ENCODE measurements at regions not wholly inside any gene's neighbourhood (a gene's known extent, or its start where the extent isn't known, plus 50 kb on each side); places are given as distances from the start of the nearest gene placed in this dataset.

DNA sequence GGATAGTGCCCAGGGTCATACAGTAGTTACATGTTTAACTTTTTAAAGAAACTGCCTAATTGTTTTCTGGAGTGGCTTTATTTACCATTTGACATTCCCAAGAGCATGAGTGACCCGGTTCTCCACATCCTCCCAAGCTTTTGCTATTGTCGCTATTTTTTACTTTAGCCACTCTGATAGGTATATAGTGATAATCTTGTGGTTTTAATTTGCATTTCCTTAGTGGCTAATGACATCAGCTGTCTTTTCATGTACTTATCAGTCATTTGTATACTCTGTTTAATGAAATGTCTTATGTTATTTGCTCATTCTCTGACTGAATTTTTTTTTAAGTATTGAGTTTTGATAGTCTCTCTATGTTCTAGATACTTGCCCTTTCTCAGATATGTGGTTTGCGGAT is 109.7 kb upstream of the HS6ST1 start:
- no peak overlapping the region for H3K4me3 ChIP-seq (replicated peaks in 1 of 3)
- no peak for DNase-seq
- no peaks in the 10 kb centered on the region for H3K9me3 ChIP-seq
- H3K36me3 ChIP-seq = no peaks in the 10 kb centered on the region
- no peaks in the 10 kb centered on the region for H3K4me1 ChIP-seq
- intact Hi-C loops (cut with DNase I) = no loop called here
- no peak overlapping the region for H3K27ac ChIP-seq
- 76 to 88% methylated on average over 3 of the region's 3 CpGs for WGBS, 2 donors
- TF ChIP-seq CTCF (IDR thresholded peaks at IDR 0.05) = no peak
- no peak for TF ChIP-seq POLR2A (IDR thresholded peaks at IDR 0.05)
- no peaks in the 10 kb centered on the region for H3K27me3 ChIP-seq

DNA sequence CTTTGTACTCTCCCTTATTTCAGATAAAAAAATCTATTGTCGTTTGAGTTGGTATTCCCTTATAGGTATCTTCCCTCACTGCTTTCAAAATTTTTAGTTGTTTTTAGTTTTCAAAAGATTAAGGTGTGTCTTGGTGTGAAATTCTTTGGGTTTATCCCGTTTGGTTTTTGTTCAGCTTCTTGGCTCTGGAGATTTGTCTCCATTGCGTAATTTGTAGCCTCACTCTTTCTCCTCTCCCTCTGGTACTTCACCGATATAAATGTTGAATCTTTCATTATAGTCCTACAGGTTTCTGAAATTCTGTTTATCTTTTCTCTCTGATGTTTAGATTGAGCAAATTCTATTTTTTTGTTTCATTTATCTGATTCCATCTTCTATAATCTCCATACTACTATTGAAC is 113.8 kb upstream of the HS6ST1 start:
- intact Hi-C loops (cut with DNase I) = no loop called here
- Histone ChIP-seq H3K4me1 (no peaks in the 10 kb centered on the region), H3K27me3 (no peaks in the 10 kb centered on the region), H3K36me3 (no peaks in the 10 kb centered on the region), H3K27ac (no peak overlapping the region), H3K4me3 (replicated peaks in 1 of 3) (no peak overlapping the region), H3K9me3 (no peaks in the 10 kb centered on the region)
- TF ChIP-seq CTCF (IDR thresholded peaks at IDR 0.05) = no peak
- no peak for TF ChIP-seq POLR2A (IDR thresholded peaks at IDR 0.05)
- no peak for DNase-seq
- 80% methylated on average over 4 of the region's 4 CpGs for WGBS, 2 donors

DNA sequence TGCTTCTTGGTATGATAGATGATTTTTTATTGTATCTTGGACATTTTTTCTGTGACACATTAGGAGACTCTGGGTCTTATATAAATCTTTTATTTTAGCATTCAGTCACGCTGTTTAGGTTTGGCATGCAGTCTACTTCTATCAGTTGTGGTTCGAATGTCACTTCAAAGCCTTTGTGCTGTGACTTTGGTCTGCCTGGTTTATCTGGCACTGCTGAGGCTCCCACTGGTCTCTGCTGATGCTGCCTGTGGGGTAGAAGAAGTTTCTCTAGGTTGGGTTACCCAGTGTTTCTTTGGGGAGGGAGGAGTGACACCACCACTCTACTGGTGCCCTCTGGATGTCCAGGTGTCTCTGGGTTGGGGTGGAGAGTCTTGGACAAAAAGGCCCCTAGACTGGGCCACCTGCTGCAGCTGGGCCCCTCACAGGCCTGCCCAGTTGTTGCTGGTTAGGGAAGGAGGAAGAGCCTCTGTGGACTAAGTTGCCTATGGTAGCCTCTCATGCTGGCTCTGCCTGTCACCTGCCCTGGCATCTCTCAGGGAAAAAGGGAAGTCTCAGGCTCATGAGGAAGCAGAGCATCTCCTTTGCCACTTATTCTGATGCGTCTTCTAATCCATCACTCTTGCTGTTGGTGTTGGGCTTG is 115.4 kb upstream of the HS6ST1 start:
- no peaks in the 10 kb centered on the region for H3K36me3 ChIP-seq
- no peaks in the 10 kb centered on the region for H3K9me3 ChIP-seq
- no peaks in the 10 kb centered on the region for H3K4me1 ChIP-seq
- intact Hi-C loops (cut with DNase I) = no loop called here
- TF ChIP-seq POLR2A (IDR thresholded peaks at IDR 0.05) = no peak
- TF ChIP-seq CTCF (IDR thresholded peaks at IDR 0.05) = no peak
- H3K27ac ChIP-seq = no peak overlapping the region
- H3K27me3 ChIP-seq = no peaks in the 10 kb centered on the region
- no peak for DNase-seq
- no peak overlapping the region for H3K4me3 ChIP-seq (replicated peaks in 1 of 3)
- WGBS, 2 donors = 96 to 98% methylated on average over 3 of the region's 3 CpGs

DNA sequence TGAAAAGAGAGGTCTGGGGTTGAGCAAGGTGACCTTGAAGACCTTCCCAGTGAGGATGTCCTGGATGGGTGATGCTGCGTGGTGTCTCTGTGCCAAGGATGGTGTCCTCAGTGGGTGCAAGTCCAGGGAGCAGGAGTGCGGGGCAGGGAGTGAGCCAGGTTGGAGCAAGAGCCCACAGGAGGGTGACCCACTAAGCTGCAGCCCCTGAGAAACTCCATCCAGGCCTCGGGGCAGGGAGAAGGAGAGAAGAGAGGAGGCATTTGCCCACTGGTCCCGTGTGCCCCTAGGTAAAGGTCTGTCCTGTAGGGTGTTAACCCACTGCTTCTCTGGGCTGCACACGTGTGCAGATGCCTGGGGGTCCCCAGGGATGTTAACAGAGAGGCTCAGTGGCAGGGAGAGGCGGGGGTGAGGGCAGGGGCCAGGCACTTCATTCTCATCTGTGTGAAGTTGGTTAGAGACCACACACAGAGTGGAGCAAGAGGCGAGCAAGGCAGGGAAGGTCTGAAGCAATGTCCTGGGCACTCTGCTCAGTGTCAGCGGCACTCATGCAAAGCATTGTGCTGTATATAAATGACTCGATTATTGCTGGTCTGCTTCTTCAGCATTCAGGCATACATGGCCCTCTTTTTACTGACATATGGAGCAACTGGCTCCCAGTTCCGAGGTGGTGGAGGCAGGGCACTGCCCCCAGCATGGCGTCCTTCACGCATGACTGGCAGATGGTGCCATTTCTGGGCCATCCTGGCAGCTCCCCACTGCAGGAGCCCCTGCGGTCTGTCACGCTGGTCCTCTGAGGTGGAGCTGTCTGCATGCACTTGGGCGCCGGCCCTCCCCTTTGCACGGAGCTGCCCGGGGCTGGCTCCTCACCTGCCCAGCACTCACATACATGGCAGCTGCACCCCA is 117.2 kb upstream of the HS6ST1 start:
- no peak overlapping the region for H3K27ac ChIP-seq
- H3K4me3 ChIP-seq (replicated peaks in 1 of 3) = no peak overlapping the region
- no peaks in the 10 kb centered on the region for H3K27me3 ChIP-seq
- DNase-seq = no peak
- no peaks in the 10 kb centered on the region for H3K4me1 ChIP-seq
- no peaks in the 10 kb centered on the region for H3K36me3 ChIP-seq
- no peaks in the 10 kb centered on the region for H3K9me3 ChIP-seq
- TF ChIP-seq CTCF (IDR thresholded peaks at IDR 0.05) (no peak), POLR2A (IDR thresholded peaks at IDR 0.05) (no peak)
- intact Hi-C loops (cut with DNase I) = no loop called here
- WGBS, 2 donors = 82 to 84% methylated on average over 9 to 18 of the region's 18 CpGs

Data from thyroid gland (tissue), 4 donors.